Urothelium cell line (cell line): ENCODE measurements at regions not wholly inside any gene's neighbourhood (a gene's known extent, or its start where the extent isn't known, plus 50 kb on each side); places are given as distances from the start of the nearest gene placed in this dataset.

Experiments used
- DNase-seq: peaks from one replicate; pipeline ENCODE4 v3.0.0; 2011; ENCODE audit warnings: low spot score, mixed read lengths
- FAIRE-seq: peaks from 2 replicates; lab custom pipeline; 2011; peaks lifted over from hg19 to GRCh38; lab: Jason Lieb, UNC

DNA sequence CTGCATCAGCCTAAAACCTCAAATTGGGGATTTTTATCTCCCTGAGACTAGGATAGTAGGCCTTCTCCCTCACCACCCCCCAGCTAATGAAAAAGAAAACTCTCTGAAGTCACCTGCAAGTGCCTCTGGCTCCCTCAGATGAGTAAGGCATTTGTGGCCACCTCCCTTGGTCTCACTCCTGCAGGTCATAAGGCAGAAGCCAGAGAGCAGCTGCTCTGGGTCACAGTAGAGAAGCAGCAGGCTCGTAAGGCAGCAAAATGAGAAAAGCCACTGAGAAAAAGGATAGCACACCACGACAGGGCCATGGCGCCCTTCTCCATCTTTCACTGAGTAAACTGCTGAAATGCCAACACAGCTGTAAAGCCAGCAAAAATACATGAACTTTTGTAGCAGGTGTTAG lies 296.7 kb upstream of the DPH6 start:
- DNase-seq: no peak
- FAIRE-seq: no peak

DNA sequence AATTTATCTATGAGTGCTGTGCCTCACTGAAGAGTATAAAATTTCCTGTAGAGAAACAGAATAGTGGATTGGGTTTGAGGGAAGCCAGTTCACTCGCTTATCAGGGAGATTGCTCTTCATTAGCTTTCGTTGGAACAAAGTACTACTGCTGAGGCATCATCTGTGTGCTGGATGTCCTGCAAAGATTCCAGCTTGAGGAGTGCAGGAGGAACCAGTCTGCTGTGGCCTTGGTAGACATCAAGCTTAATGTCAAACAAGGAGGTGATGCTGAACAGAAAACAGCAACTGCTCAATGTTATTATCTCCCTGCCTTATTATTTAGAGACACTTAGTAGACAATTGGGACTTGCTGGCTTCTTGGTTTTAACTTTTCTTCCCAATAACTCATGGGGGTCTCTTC lies 297.5 kb upstream of the DPH6 start:
- no peak for FAIRE-seq

DNA sequence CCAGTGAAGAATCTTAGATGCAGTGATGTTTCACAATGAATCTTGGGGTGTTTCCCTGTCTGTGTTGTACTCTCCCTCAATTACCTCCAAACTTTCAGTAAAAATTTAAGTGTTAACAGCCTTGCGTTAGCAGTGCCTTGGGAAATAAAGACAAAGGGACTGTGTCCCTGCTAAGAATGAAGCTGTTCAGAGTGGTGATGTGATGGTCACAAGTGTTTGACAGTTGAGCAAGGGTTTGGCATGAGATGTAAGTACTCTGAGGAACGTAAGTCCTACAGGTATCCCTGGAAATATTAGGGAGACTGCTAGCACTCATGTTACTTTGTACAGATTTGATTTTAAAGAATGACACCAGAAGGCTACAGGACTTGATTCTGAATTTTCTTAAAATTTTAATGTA lies 304.3 kb upstream of the DPH6 start:
- DNase-seq (no peak), FAIRE-seq (no peak)

More for the DNA sequence above, 297.5 kb upstream of the DPH6 start:
- no peak for DNase-seq

DNA sequence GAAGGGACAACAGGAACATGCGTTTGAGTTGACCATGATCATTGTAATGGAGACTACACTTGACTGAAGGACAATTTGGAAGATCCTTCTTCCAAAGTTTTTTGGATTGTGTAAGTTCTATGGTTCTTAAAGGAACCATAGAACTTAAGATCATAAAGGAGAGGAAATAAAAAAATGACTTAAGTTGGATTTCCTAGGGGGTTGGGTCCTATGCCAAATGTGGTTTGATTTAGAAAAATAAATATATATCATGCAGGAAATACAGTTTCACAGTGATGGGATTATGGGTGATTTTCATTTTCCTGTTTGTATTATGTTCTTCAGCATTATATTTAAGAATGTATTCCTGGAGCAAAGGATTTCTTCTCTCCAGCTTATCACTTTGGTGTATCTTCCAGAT lies 305.5 kb upstream of the DPH6 start:
- FAIRE-seq (no peak), DNase-seq (no peak)

DNA sequence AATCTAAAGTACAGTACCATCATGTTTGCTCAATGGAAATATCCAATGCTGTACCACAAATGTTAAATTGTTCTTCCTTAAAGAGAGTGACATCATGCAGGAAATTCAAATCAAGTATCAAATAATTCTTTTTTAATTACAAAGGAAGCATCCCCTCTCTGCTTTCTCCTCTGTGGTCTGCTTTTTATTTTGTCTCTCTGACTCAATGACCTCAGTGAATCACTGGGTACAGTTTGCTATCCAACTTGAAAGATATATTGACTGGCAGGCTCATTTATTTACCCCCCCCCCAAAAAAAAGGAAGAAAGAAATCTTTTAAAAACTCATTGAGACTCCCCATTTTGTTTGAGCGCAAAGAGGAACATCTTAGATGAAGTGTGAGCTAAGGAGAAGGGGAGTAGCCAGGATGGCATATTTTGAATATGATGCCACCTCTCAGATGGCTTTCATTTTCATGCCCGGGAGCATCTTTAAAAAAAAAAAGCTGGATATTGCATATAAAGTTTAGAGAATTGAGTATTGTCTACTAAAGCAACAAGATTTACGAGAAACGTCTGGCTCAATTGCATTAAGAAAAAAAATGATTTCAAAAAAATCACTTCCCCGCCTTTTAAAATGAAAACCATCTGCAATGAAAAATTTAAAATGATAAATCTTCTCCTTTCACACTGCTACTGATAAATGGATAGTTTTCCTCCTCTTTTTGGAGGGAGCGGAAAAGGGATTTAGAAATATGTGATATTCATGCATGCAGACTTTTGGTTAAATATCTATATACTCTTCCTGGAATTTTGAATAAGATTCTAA lies 307.1 kb upstream of the DPH6 start:
- no peak for DNase-seq
- no peak for FAIRE-seq

DNA sequence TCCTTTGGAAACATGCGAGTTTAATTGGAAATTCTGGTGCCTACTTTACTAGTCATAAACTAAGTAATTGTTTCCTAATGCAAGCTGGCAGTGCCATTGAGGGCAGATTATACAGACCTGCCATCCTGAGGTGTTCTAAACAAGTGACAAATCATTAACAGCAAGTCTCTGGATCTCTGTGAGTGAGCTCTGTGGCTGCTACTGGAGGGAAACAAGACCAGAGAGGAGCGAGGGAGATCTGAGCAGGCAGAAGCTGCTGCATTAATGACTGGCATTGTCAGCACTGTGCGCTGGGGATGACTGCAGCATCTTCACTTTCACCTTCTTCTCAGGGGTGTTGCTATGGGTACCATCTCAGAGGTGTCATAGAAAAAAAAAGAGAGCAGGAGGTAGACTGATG lies 308.4 kb upstream of the DPH6 start:
- FAIRE-seq (no peak), DNase-seq (no peak)

DNA sequence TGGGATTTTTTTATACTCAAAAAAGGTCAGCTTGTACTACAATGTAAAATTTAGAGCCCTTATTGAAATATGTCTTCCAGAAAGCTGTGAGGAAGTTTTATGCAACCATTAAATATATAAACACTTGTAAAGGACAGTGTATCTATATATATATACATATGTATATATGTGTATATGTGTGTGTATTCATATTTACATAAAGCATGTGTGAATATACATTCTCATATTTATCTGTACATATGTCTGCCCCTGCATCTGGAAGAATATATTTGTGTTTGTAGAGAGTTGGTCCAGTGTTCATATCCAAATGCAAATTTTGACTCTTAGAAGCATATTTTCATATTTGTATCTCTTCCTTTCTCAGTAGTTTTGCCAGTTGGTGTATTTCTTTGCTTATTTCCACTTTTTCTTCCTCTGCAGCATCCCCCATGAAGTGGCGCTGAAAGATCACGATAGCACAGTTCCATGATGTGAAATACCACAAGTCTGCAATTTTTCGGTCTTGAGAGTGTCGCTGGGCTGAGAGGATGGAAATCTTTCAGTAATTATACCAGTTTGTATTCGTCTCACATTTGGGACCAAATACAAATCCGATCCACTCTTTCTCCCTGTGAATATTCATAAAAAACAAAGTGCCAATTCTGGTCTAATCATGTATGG lies 311.7 kb upstream of the DPH6 start:
- FAIRE-seq: no peak
- no peak for DNase-seq

DNA sequence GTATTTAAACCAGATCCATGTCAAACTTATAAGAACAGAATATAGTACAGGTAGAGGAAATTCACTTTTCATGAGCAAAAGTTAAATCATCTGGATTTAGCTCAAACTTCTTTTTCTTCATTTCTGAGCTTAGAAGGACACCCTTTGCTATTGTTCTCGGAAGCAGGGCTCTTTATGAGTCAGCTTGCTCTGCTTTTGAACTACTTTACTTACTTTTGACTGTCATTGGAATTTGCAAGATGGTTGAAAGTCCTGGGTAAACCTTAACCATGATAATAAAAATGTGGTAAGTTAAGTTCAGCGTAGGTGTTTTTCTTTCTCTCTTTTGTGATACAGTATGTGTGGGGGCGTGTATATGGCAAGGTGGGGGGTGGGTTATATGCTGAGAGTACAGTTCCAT lies 312.7 kb upstream of the DPH6 start:
- DNase-seq (no peak), FAIRE-seq (no peak)

DNA sequence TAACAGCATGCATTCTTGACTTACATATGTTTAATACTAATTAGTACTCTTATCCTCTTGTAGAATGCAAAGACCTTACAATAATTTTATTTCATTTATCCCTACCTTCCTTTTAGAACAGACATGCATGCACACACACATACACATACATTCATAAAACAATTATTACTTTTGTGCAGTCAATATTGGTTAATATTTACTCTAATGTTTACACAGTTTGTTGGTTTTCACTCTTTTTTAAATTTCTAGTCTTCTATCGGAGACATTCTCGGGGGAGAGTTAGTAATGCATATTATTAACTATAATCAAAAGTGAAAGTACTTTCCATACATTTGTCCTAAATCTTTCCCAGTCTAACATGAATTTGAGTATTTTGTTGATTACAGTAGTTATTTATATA lies 317.7 kb upstream of the DPH6 start:
- FAIRE-seq (no peak), DNase-seq (no peak)

DNA sequence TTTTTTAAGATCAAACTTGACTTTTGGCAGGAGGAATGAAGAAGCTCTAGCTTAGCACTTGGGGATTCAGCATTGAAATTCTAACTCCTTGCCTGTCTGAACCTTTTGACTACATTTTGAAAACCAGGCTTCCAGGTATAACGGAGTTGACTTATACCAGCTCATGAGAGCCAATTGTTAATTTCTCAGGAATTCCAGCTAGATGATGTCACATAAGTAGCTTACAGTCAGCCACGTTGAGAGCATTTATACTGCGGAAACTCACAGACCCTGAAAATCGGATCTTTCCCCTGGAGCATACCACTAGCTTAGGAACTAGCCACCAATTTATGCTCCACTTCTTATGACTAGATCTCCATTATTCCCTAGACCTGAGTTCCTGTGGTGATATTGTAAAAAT lies 321.4 kb upstream of the DPH6 start:
- FAIRE-seq: no peak

DNA sequence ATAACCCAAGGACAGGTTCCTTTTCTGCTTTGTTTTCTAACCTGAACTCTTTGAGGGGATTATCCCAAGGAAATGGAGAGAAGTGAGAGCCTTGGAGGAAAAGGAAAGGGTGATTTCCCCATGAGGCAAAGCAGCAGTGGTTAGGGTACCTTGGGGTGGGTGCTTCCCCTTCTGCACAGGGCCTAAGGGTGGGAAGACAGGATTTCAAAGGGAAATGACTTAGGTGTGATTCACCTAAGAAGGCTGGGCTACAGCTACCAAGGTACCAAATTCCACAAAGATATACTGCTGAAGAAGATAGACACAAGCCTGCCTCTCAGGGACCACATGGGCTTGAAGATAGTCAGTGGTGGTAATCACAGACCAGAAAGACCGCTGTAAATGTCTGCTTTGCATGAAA lies 325.3 kb upstream of the DPH6 start:
- no peak for FAIRE-seq
- no peak for DNase-seq

More for the DNA sequence above, 321.4 kb upstream of the DPH6 start:
- no peak for DNase-seq

DNA sequence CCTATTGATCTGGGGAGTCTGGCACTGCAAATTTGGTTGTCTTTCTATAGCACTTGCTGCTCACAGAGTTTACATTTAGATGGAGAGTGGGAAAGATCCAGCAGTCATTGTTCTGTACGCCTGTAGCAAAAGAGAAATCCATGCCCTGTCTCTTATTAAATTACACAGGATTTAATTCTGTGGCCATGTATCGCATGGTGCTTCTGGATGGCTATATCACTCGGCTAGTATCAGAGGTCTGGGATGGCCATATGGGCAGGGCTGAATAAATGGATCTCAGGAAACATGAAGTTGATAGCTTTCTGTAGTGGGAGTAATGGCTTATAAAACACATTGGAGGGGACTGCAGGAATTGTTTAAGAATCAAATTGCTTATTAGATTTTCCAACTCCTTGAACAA lies 325.8 kb upstream of the DPH6 start:
- DNase-seq (no peak), FAIRE-seq (no peak)

DNA sequence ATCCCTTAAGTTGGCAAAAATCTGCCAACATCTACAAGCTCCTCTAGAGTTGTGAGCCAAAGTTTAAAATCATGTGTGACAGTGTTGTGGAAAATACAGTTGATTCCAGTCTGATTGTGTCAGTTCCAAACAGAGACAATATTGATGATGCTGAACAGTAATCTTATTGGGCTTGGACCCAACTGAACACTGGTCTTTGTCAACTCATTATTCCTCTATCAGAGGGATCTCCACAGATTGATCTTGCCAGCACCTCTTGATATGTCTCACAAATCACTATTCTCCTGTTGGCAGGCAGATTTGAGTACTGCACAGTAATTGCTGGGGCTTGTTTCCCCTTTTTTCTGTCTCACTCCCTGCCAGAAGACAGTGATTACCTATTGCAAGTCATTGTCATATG lies 326.6 kb upstream of the DPH6 start:
- DNase-seq: no peak
- FAIRE-seq: no peak

DNA sequence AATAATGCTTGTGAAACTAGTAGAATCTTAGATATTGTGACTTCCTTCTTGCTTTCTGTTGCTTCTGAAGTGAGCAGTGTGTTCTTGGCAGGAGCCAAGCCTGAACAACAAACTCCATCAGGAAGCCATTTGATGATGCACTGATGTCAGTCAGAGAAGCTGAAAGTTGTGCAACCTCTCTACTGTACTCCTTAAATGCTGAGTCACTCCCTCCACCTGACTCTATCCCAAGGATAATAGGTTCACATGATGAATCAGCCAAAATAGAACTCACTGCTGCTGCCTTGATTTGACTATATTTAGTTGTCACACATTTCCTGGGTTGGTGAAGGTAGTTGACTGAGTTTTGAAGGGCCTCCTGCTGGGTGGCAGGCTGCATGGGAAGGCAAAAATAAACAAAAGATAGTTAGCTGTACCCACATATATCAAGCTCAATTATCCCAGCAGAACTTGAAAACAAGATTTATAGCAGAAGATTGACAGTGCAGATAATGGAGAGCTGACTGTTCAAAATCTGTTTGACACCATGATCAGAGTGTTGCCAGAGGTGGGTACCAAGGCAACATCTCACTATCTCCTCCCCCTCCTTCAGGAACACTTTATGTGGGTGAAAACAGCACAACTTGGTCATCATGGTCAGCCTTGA lies 328.4 kb upstream of the DPH6 start:
- DNase-seq (peak; percentile 37), FAIRE-seq (no peak)

DNA sequence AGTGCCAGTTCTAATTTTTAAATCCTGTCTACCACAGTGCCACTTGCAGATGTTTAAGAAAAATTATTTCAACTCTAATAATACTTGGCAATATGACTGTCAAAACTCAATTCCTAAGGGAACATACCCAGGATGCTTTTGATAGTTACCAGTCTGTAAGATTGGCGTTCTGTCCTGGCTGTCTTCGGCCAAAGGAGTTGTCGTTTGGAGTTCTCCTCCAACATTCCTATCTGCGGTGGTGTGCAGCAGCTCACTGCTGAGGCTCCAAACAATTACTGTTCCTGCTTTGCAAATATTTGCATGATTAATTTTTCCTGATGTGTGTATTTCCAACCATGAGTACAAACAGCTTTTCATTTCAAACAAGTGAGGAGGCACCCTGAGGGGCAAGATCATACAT lies 330.8 kb upstream of the DPH6 start:
- DNase-seq: no peak
- no peak for FAIRE-seq

DNA sequence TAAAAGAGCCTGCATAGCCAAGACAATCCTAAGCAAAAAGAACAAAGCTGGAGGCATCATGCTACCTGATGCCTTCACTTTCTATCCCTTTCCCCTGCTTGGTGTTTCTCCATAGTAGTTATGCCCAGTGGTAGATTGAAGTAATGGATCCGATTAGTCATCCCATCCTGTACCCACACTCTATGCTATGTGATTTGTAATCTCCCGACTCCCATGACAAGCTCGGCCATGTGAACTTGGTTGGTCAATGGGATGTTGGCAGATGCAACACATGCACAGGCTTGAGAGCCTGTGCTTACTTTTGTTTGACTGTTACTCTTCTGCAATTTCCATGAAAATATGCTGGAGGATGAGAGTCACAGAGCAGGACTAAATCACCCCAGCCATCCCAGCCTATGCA lies 334.9 kb upstream of the DPH6 start:
- no peak for FAIRE-seq
- no peak for DNase-seq

DNA sequence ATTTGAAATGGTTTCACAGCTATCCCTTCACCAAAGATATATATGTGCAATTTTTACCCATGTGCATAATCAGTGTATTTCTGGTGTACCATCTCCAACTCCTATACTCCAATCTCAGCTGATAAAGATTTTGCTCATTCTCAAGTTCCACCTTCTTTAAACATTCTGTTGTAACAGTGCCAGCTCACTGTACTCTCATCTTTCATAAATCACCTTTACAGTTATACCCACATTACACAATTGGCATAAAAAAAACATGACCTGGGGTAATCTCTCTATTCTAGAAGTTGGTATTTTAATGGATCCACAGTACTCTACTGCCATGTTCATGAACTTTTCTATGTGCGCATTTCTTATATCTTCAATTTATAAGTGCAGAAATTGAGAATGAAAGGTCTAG lies 339.9 kb upstream of the DPH6 start:
- FAIRE-seq (no peak), DNase-seq (no peak)

DNA sequence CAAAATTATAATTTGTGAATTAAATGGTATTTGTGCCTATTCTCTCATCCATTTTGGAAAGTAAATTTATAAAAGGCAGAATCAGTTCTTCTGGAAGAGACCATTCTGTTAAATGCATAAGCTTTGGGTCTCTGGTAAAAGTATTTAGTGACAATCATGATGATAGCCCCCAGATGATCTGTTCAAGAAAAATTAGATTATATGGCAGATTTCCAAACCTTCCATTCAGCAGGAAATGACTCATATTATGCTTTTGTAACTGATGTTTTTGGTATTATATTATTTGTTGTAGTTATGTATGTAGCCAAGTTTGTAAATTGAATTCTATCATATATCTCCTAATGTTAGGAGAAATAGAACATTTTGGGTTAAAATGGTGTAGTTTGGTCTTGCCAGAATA lies 340.8 kb upstream of the DPH6 start:
- FAIRE-seq (no peak), DNase-seq (no peak)

DNA sequence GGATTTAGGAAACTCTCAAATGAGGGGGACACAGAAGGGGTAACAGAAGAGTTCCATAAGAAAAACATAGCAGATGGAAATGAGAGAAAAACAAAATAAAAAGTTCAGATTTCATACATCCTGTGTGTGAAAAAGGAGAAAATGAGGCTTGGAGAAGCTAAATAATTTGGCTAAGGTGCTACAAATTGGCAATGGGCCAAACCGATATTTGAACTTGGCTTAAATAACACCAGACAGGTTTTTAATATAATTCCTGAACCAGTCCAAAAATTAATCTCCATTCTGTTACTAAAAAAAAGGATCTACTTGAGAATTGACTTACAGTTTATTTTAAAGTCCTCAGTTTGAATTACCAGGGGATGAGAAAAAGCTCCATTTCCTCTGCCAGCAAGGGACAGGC lies 342.9 kb upstream of the DPH6 start:
- DNase-seq (no peak), FAIRE-seq (no peak)

DNA sequence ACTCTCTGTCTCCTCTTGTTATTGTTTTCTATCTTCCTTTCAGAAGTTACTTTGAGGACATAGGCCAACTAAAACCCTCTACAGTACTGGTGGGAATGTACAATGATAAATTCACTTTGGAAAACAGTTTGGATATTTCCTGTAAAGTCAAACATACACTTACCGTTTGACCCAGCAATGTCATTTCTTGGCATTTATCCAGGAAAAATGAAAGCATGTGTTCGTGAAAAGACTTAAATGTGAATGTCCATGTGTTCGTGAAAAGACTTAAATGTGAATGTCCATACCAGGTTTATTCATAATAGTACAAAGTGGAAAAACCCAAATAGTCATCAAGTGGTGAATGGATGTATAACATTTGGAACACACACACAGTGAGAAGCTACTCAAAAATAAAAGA lies 361.5 kb upstream of the DPH6 start:
- FAIRE-seq (no peak), DNase-seq (no peak)

DNA sequence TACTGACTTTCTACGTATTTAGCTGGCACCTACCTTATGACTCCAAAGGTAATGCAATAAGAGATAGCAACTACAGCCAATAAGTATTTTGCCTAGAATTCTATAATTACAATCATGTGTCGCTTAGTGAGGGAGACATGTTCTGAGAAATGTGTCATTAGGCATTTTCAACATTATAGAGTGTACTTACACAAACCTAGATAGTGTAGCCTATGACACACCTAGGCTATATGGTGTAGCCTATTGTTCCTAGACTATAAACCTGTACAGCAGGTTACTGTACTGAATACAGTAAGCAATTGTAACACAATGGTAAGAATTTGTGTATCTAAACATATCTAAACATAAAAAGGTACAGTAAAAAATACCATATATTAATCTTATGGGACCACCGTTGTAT lies 363.4 kb upstream of the DPH6 start:
- no peak for FAIRE-seq
- no peak for DNase-seq

DNA sequence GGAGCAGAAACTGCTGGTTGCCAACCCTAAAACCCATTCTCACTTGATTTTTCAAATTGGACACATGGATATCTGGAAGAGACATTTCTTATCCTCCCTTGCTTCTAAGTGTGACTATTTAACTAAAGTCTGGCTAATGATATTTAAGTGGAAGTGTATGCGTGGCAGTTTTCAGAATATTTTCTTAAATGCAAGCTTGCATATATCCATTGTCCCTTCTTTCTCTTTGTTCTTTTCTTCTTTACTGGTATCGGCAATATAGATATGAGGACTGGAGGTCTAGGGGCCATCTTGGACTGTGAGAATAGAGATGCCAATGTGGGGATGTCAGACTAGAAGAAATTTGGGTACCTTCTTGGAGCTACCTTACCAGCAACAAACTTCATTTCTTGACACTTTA lies 364.3 kb upstream of the DPH6 start:
- FAIRE-seq (no peak), DNase-seq (no peak)
